SK-N-SH treated with all-trans-retinoic acid at 6 μM for 48 hours (cell line): ENCODE measurements at regions not wholly inside any gene's neighbourhood (a gene's known extent, or its start where the extent isn't known, plus 50 kb on each side); places are given as distances from the start of the nearest gene placed in this dataset.

Experiments used
- ARNTL ChIP-seq: fragments of 450-650 bp; formaldehyde crosslinking; IDR thresholded peaks from 2 replicates; pipeline ENCODE4 v1.5.0; 2020; ENCODE audit warnings: low read depth, mild to moderate bottlenecking, moderate library complexity, borderline replicate concordance
- CSDC2 ChIP-seq: fragments of 250-450 bp; sonication (Bioruptor Pico); IDR thresholded peaks from 2 replicates; pipeline ENCODE4 v1.5.0; 2020; ENCODE audit warnings: mild to moderate bottlenecking, moderate library complexity
- ESRRG ChIP-seq: fragments of 250-450 bp; sonication (Bioruptor Pico); IDR thresholded peaks from 2 replicates; pipeline ENCODE4 v1.6.1; 2021; ENCODE audit warnings: mild to moderate bottlenecking
- ISL1 ChIP-seq: fragments of 250-450 bp; sonication (Bioruptor Pico); IDR thresholded peaks from 2 replicates; pipeline ENCODE4 v2.1.2; 2022; ENCODE audit warnings: mild to moderate bottlenecking, moderate library complexity
- PATZ1 ChIP-seq: fragments of 250-450 bp; sonication (Bioruptor Pico); IDR thresholded peaks from 2 replicates; pipeline ENCODE4 v1.8.0; 2020; ENCODE audit warnings: mild to moderate bottlenecking, moderate library complexity, borderline replicate concordance
- PPARA ChIP-seq: fragments of 250-450 bp; sonication (Bioruptor Pico); IDR thresholded peaks from 2 replicates; pipeline ENCODE4 v1.5.0; 2020; ENCODE audit warnings: mild to moderate bottlenecking, borderline replicate concordance
- SNAI2 ChIP-seq: fragments of 250-450 bp; sonication (Bioruptor Pico); IDR thresholded peaks from 2 replicates; pipeline ENCODE4 v1.5.0; 2020; ENCODE audit warnings: mild to moderate bottlenecking, moderate library complexity
- TSHZ2 ChIP-seq: fragments of 250-450 bp; sonication (Bioruptor Pico); IDR thresholded peaks from 2 replicates; pipeline ENCODE4 v1.5.0; 2020; ENCODE audit warnings: mild to moderate bottlenecking, moderate library complexity
- ZC3H10 ChIP-seq: fragments of 250-450 bp; sonication (Bioruptor Pico); IDR thresholded peaks from 2 replicates; pipeline ENCODE4 v1.5.1; 2021; ENCODE audit warnings: mild to moderate bottlenecking, moderate library complexity
- ZFP3 ChIP-seq: fragments of 250-450 bp; sonication (Bioruptor Pico); IDR thresholded peaks from 2 replicates; pipeline ENCODE4 v1.5.0; 2020; ENCODE audit warnings: mild to moderate bottlenecking, moderate library complexity
- ZFP30 ChIP-seq: fragments of 450-650 bp; formaldehyde crosslinking; IDR thresholded peaks from 2 replicates; pipeline ENCODE4 v1.5.0; 2022; ENCODE audit warnings: mild to moderate bottlenecking, moderate library complexity
- ZNF70 ChIP-seq: fragments of 450-650 bp; formaldehyde crosslinking; IDR thresholded peaks from 2 replicates; pipeline ENCODE4 v1.5.0; 2020; ENCODE audit warnings: mild to moderate bottlenecking, moderate library complexity

GRCh38 chr3:110856916-110857315 is 214.7 kb upstream of the NECTIN3 start:
- no peak for TF ChIP-seq PATZ1 (CRISPR knock-in tag)
- no peak for TF ChIP-seq CSDC2 (CRISPR knock-in tag)
- TF ChIP-seq TSHZ2, result no peak
- no peak for TF ChIP-seq PPARA
- TF ChIP-seq ZC3H10 (CRISPR knock-in tag), result no peak
- TF ChIP-seq ZNF70 (CRISPR knock-in tag), result no peak
- no peak for TF ChIP-seq ZFP30 (CRISPR knock-in tag)
- no peak for TF ChIP-seq ARNTL
- TF ChIP-seq SNAI2, result no peak
- TF ChIP-seq ZFP3, result no peak
- TF ChIP-seq ISL1 (CRISPR knock-in tag), result no peak
- TF ChIP-seq ESRRG (CRISPR knock-in tag), result no peak
